ENCODE measurements at regions not wholly inside any gene's neighbourhood (a gene's known extent, or its start where the extent isn't known, plus 50 kb on each side); places are given as distances from the start of the nearest gene placed in this dataset.

DNA sequence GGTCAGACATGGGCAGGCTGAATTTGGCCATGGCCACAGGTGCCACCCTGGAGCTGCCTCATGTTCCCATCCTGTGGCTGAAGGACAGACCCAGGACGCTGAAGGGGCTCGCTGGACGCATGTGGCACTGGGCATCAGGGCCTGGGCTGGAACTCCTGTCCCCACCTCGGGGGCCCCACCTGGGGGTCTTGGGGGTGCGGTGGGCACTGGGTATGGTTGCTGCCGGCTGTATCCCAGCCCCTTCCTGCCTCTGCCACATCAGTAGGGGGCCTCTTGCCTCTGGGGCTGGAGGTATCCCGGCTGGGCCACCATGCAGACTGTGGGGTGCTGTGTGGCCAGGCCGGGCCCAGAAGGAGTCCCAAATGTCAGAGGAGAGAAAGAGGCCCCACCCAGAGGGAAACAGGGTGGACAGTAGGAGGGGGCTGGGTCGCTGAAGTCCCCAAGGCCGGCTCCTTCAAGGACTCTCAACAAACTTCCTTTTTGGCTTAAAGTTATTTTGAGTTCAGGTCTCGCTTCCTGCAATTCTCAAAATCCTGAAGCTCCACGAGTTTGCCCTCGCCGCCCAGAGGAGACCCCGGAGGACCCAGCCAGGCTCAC, 78.7 kb downstream of the SIK1 start:
- DNase-seq, result no peak

DNA sequence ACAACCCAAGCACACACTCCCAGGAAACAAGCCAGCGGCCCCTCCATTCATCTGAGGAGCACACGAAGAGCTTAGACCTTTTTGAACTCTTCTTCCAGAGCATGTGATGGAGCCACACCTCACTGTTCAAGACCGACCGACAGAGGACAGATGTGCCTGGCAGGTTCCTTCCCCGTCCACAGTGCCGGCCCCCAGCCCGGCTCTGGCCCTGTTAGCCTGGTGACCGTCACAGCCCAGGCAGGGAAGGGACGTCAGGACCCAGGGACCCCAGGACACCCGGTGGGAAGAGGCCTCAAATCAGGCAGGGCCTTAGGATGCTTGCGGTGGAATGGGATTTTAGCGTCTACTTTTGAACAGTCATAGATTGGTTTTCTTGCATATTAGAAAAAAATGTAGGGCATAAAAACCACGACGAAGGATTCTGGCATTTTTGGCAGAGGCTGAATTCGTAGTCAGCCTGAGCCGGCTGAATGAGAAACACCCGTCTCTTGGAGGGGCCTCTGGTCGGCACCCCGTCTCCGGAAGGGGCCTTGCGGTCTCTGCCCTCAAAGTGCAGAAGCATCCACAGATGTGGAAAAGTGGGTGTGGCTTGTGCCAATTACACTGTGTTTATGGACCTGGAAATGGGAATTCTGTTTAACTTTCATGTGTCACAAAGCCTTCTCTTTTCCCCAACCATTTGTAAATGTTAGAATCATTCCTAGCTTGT, 79.3 kb downstream of the SIK1 start:
- DNase-seq, result no peak

DNA sequence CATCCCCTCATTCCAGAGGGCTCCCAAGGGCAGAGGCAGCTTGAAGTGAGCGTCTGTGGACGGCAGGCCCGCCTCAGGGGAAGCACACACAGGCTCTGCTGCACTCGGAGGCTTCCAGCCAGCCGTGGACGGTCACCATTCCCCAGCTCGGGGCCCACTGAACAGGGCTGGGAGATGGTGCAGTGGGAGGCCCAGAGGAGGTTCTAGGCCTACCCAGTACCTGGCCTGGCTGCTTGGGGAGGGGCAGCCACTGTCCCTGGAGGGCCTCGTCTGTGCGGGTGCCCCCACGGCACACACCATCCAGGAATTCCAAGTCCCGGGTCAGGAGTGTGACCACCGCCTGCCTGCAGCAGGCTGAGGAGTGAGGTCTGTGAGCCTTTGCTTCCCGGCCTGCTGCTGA, 80.4 kb downstream of the SIK1 start:
- no peak for DNase-seq

- DNase-seq, result no peak
Observed at GRCh38 chr21:43345746-43346409, 81.1 kb downstream of the SIK1 start.

GRCh38 chr21:43345046-43345745, 81.7 kb downstream of the SIK1 start:
- DNase-seq, result no peak

DNA sequence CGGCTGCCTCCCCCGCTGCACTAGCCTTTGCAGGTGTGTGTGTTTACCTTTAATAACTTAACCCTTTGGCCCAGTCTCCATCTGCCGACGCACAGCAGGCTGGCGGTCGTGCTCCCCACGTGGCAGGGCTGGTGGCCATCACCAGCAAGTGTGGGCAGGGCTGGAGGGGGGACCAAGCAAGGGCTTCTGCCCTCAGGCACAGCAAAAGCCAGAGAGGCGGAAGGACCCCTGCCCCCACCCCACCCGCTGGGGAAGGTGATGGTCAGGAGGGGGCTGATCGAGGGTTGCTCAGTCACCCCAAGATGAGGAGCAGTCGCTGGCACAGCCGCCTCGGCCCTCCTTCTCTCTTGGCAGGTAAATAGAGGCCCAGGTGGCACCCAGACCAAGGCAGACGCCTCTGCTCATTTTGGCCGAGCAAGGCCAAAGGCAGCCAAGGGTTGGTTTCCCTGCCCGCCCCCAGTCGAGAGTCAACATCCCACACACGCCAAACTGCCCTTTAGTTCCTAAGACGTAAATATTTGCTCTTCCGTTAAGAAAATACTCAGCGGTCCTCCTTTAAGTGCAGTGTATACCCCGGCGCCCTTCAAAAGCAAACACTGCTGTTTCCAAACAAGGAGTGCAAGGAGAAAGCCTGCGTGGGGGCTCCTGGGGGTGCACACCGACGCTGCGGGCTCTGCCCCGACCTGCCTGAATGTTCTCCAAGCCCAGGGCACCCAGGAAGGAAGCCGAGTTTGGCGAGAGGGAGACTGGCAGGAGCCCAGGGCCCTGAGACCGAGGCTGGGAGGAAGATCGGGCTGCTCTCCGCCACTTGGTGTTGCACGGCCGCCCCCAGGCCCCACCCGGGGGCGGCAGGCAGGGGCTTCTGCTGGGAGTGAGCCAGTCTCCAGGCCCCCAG, 82.7 kb downstream of the SIK1 start:
- peak; percentile 70 for DNase-seq

- peak; percentile 71 for DNase-seq
Observed at GRCh38 chr21:43343095-43343991, 83.6 kb downstream of the SIK1 start.

DNA sequence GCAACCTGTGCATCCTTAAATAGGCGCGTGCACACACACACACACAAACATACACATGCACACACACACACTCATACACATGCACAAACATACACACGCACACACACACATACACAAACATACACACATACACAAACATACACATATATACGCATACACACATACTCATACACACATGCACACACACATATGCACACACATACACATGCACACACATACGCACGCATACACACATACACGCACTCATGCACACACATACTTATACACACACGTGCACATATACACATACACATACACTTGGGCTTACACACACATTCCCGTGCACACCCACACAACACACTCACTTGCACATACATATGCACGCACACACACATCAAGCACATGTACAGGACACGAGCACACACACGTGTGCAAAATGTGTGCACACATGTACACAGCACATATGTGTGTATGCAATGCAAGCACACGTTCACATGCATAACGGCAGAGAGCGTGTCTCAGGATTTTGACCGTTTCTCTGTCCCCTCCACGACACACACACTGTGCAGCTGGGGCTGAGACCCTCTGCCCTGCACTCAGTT, 84.5 kb downstream of the SIK1 start:
- no peak for DNase-seq

GRCh38 chr21:43341378-43342161, 85.4 kb downstream of the SIK1 start:
- no peak for DNase-seq

DNA sequence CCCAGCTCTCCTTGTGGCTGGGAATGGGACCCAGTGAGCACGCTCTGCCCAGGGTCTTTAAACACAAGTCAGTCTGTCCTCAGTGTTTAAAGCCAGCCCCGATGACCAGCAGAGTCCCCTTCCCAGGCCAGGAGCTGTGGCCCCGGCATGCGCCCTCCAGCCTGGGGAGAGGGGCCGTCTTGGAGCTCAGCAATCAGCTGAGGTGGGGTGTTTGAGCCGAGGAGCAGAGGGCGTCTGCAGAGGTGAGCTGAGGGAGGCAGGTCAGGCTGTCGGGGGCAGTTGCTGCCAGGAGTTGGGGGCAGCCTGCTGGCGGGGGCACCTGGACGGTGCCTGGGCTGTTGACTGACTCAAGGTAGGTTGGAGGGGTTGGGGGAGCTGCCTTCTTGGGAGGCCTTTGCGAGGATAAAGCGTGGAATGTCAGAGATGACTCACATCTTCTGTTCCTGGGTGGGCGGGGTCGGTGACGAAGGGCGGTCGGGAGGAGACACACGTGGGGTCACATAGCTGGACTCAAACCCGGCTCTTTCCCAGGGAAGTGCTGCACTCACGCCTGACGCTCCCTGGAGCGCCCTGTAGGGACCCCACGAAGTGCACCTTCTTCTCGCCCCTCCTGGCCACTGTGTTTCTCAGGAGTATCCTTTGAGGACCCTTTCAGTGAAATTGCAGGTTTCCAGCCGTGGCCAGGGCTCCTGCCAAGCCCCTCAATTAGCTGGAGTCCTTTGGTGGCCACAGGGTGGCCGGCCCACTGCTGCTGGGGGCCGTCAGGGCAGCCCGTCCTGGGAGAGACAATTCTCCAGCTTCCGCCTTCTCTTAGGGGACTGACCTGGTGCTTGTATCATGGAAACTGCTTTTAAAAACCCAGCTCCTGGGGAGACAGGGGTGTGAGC, 86.2 kb downstream of the SIK1 start:
- DNase-seq, result no peak

DNA sequence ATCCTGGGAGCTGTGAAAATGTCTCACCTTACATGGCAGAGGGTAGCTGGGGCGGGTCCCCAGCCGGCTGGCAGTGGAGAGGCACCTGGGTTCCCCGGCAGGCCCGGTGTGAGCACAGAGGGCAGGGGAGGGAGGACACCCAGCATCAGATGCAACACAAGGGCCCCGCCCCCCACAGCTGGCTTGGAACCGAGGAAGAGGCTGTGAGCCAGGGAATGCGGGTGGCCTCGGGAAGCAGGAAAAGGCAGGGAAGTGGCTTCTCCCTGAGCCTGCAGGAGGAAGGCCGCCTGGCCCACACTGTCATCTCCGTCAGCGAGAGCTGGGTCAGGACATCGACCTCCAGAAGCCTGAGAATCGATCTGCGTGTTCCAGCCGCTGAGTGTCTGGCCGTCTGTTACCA, 87.3 kb downstream of the SIK1 start:
- DNase-seq, result no peak

DNA sequence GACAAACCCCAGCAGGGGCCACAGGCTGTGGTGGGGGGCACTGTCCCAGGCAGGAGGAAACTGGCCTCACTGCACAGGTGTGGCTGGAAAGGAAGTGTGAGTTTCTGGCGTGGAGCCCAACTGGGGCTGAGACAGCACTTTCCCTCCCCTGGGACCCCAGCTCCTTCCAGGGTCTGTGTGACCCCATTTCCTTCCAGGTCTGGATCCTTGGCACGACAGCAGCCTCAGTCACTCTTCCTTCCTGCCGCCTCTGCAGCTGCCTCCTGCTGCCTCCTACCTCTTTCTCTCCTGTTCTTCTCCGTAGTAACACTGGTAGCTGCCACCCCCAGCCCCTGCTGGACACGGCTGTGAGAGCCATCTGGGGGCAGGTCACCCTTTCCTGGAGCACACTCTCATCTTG, 88.0 kb downstream of the SIK1 start:
- no peak for DNase-seq

GRCh38 chr21:43337901-43338655, 88.9 kb downstream of the SIK1 start:
- no peak for DNase-seq

DNA sequence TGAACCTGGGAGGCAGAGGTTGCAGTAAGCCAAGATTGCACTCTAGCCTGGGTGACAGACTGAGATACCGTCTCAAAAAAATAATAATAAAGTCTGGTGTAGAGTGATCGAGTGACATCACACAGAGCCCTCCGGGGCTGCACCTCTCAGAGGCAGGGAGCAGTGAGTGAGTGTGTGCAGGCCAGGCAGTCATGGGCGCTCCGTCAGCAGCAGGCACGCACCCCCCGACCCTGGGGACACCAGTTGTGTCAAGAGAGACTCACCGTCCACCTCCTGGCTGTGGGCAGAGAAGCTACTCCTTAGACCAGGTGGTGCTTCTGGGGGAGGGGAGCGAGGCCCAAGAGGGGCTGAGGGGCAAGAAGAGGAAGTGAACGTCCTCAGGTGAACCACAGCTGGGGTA, 91.8 kb downstream of the SIK1 start:
- no peak for DNase-seq

DNA sequence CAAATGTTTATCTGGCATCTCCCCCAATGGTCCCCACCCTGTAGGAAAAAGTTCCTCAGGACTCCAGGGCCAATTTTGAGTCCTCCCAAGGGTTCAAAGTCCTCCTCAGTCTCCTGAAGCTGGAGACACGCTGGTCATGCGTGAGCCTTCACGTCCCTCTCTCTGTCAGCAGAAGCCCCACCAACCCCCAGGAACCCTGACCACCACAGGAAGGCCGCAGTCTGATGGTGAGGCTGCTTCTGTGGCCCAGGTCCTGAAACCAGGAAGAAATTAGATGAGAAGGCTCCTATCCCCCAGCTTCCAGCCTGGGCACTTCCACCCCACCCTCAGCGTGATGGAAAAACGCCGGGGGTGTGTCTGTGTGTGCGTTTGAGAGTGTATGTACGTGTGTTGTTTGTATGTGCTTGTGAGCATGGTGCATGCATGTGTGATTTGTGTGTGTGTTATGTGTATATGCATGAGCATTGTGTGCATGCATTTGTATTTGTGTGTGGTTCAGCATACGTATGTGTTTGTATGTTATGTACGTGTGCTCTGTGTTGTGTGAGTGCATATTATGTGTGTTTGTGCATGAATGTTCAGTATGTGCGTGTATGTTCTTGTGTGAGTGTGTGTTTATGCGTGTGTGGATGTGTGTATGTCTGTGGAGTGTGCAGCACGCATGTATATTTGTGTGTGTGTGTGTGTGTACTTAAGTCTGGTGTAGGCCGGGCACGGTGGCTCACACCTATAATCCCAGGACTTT, 92.5 kb downstream of the SIK1 start:
- DNase-seq, result no peak

DNA sequence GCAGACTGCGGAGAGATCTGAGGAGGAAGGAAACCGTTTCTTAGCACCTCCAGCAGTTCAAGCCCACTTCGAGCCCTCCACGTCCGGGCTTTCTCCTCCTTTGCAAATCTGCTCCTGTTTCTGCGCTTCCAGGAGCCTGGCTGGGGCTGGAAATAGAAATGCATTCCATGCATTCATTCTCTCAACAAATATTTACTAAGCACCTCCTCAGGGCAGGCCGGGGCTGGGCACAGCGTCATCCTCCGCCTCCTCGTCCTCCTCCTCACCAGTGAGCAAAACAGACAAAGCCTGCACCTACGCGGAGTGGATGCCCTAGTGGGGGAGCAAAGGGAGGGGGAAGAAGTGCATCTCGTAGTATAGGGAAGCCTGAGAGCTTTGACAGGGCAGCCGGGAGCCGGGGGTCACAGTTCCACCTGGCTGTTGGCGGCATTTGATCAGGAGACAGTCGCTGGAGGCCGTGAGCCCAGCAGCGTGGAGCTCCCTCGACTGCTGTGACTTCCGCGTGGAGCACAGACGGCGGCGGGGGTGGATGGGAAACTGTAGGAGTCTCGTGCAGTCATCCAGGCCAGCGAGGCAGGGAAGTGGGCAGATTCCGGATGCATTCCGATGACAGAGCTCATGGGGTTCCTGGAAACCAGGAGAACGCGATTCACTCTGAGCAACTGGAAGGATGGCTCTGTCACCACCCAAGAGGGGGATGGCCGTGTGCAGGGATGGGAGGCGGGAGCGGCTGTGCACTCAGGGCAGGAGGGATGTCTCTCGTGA, 93.5 kb downstream of the SIK1 start:
- peak; percentile 72 for DNase-seq

Data from right kidney (tissue), 1 donor.